Head of caudate nucleus (tissue), 42 donors: ENCODE measurements at regions not wholly inside any gene's neighbourhood (a gene's known extent, or its start where the extent isn't known, plus 50 kb on each side); places are given as distances from the start of the nearest gene placed in this dataset.
"Not testable (repeated sequence)": the region's sequence is repeated elsewhere in the genome, so short reads cannot be mapped to it uniquely, and the experiment has no call there.

ENCODE experiments used
- DNase-seq, 42 donors: peaks; one replicate each; pipeline versions ENCODE4 v3.0.0 to v3.0.0-alpha.2; 2020 to 2021; ENCODE audit warnings: mixed read lengths in 7 of 42
- intact Hi-C: fragments of 100-400 bp; cut with DNase I; formaldehyde crosslinking; loops from one replicate; pipeline ENCODE4 v1.15.0; 2022

DNA sequence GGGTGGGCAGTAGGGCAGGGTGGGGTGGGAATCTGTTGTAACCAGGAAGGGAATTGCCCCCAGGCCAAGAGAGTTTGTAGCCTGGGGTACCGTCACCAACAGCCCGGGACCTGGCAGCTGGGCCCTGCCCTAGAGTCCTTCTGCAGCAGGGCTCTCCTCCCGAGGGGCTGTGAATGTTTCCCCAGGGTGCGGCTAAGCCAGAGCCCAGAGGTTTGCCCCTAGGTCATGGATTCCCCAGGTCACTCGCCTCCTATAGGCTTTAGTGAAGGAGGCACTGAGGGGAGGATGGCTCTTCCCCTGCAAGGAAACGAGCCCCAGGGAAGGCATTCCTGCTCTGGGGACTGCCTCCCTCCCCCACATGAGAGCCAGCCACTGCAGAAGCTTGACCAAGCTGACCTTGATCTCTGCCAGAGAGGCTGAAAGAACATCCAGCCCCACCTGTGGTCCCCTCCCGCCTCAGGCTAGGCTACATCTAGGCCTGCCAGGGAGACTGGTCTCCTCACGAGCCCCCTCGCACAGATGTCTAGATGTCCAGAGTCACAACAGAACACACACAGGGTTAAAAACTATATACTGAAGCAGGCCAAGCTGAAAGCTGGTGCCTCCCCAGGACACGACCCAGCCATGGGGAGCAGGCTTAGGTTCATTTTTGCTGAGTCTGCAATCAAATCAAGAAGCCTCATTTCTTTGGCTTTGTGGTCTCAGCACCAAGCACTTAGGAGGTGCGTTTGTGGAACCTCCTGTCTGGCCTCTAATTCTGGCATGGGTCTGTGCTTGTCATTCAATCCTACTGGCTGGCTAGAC lies 69.1 kb upstream of the TAMM41 start:
- peak in 1 of 42 donors; percentile 22 for DNase-seq
- intact Hi-C loops: no loop called here

DNA sequence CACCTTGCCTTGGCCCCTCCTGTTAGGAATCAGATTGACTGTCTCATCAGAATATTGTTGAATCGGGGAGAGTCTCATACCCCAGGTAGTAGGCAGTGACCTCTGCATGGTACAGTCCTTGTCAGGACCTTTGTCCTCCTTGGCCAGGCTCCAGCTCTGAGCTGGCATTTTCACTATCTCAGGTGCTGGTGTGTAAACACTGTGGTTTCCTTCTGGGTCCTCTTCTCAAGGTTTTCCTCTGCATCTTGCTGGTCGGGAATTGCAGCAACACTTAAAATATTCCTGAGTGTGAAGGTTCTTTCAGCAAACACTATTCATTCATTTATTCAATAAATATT lies 69.7 kb upstream of the TAMM41 start:
- intact Hi-C loops: not testable (repeated sequence)
- peak in 1 of 42 donors; percentile 18 for DNase-seq

DNA sequence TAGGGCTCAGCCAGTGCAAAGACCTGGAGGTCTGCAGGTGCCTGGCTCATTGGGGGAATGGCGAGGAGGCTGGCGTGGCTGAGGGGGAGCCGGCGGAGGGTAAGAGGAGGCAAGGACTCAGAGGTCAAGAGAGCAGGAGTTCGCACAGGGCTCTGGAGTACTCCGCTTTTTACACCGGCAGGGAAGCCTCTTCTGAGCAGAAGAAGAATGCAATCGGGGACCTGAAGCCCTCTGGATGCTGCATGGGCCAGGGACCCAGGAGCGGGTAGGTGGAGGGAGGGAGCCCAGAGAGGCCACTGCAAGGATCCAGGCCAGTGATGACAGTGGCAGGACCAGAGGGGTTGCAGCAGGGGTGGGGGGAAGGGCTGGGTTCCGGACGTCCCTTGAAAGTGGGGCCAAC lies 70.4 kb upstream of the TAMM41 start:
- intact Hi-C loops: no loop called here
- peak in 2 of 42 donors; percentile 23 to 29 for DNase-seq

DNA sequence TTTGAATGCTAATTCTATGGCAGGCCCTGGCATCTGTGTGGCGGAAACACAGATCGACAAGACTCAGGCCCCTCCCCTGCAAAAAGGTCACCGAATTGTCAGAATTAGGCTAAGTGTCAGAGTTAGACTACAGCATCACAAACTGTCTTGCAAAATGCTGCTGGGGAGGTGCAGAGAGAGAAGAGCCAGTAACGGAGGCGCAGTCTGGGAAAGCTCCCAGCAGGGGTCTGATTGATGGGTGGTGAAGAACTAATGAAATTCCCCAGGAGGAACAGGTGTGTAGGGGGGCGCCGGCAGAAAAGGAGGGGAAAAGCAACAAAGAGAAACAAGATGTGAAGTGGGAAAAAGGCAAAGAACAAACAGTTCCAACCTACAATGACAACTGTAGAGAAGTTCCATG lies 72.7 kb upstream of the TAMM41 start:
- DNase-seq: peak in 4 of 42 donors; percentile 9 to 32 (median 18)
- intact Hi-C loops: no loop called here

DNA sequence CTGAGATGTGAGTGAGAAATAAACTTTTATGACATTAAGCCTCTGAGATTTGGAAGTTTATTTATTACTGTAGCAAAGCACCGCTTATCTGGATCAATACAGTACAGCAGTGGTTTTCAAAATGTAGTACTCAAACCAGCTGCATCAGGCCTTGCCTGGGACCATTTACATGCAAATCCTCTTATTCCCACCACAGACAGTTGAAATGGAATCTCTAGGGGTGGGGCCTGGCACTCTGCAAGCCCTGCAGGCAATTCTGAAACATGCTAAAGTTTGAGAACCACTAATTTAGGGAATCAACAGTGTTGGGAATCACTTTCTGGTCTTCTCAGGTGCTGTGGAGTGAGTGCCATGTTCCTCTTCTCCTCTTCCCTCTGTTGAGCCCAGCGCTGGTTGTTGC lies 77.8 kb upstream of the TAMM41 start:
- intact Hi-C loops: no loop called here
- no peak for DNase-seq

DNA sequence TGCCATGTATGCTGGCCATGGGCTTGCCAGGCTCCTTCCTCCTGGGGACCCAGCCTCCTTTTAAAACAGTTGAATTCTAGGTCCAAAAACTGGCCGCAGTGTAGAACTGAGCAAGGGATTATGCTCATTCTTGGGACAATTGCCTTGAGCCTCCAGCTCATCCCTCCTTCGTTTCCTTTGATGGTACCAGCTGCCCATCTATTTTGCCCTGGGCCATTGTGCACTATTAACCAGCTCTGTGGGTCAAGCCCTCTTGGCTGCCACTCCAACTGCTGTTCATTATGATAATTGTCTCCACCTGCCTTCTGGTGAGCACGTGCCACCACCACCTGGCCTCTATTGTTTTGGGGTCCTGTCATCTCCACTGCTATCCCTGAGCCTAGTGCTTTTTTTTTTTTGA lies 75.8 kb upstream of the SYN2 start:
- intact Hi-C loops: no loop called here
- DNase-seq: peak in 2 of 42 donors; percentile 7 to 9

DNA sequence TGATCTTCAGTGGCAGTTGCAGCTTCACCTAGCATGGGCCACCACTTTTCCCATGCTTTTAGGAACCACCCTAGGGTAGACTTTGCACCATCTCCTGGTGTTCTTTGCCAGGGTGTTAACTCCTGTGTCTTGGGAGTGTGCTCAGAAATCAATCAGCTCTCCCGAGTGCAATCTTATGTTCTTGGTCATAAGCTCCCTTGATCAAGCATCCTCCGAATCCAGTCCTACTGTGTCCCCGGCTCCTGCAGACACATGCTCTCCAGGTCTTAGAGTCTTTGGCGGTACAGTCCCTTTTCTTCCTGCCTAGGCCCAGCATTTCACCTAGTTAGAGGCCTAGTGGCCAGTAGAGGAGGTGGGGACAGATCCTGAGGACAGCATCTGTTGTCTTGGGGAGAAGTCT lies 74.7 kb upstream of the SYN2 start:
- intact Hi-C loops: no loop called here
- DNase-seq: peak in 1 of 42 donors; percentile 5

DNA sequence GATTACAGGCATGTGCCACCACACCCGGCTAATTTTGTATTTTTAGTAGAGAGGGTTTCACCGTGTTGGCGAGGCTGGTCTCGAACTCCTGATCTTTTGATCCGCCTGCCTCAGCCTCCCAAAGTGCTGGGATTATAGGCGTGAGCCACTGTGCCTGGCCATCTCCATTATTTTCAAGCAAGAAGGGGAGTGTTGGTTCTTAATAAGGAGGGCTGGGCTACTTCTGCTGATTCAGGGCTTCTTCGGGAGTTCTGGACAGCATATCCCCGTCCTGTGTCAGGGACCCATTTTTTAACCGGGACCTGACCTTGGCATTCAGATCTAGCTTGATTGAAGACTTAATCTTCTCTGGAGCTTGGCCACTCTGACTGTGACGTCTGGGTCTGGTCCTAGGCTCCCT lies 74.1 kb upstream of the SYN2 start:
- intact Hi-C loops: no loop called here
- DNase-seq: peak in 2 of 42 donors; percentile 3 to 13

DNA sequence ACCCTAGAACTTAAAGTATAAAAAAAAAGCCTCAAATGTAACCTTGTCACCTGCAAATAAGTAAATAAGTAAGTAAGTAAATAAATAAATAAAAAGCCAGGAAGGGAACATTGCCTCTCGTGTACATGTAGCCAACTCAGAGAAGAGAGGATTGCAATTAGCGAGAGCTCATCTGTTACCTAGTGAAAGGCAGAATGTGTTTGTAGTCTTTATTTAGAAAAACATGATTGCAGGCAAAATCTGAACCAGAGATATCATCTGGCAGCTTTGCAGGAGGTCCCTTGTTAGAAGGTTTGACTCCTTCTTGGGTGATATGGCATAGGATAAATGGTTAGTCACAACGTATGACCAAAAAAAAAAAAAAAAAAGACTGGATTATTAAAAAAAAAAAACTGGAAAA lies 71.6 kb upstream of the SYN2 start:
- intact Hi-C loops: no loop called here
- DNase-seq: no peak

DNA sequence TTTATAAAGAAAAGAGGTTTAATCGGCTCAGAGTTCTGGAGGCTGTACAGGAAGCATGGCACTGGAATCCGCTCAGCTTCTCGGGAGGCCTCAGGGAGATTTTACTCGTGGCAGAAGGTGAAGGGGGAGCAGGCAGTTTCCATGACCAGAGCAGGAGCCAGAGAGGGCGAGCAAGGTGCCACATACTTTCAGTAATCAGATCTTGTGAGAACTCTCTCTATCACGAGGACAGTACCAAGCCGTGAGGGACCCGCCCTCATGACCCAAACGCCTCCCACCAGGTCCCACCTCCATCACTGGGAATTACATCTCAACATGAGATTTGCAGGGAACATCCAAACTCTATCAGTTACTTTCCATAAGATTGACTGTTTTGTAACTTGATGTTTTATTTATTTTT lies 70.7 kb upstream of the SYN2 start:
- intact Hi-C loops: no loop called here
- DNase-seq: peak in 1 of 42 donors; percentile 32

DNA sequence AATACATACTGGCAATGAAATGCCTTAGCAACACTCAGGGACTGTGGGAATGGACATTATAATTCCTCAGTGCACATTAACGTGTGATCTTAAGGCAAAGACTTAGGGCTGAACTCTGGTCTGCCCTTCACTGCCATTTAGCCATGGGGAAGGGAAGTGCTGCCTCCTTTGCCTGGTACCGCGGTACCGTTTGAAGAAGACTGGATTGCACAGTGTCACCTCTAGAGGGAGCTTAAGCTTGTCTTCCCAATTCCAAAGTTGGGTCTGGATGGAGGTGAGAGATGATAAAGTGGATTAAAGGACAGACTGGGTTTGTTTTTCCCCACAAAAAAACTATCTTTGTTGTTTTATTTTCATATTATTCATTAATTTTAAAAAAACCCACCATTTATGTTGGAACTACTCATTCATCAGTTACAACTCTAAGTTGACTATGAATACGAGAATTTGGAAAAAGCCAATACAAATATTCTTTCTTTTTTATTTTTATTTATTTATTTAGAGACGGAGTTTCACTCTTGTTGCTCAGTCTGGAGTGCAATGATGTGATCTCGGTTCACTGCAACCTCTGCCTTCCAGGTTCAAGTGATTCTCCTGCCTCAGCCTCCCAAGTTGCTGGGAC lies 60.0 kb upstream of the SYN2 start:
- DNase-seq: peak in 23 of 42 donors; percentile 18 to 76 (median 47)
- intact Hi-C loops: no loop called here

DNA sequence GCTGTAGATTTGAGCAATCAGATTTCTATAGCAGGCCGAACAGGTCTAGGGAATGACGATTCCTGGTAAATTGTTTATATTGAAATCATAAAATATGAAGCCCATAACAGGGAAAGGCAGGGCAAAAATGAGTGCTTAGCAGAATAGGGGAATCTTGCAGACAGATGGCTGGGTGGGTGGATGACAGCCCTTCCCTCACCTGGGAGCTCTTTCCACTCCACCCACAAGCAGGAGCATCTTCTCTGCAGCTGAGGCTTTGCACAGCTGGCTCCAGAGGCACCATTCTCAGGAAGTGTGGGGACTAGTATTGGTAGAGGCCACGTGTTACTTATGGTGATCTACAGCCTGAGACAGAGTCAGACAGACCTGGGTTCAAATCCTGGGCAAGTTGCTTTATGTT lies 55.9 kb upstream of the SYN2 start:
- DNase-seq: peak in 28 of 42 donors; percentile 8 to 74 (median 31)
- intact Hi-C loops: no loop called here

DNA sequence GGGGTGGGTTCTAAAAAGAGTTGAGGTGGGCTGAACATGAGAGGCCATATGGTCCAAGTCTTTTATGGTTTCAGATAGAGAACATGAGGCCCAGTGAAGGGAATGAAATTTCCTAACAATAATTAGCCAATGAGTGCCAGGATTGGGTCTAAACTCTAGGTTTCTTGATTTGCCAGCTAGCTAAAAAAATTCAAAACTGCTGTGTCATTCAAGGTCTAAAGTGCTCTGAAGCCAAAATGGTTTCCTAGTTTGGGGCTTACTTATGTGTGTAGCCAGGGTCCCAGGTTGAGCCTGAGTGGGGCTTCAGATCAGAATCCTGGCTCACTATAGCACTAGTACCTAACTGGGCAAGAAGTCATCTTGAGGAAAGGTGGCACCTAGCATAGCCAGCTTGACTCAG lies 55.3 kb upstream of the SYN2 start:
- intact Hi-C loops: no loop called here

DNA sequence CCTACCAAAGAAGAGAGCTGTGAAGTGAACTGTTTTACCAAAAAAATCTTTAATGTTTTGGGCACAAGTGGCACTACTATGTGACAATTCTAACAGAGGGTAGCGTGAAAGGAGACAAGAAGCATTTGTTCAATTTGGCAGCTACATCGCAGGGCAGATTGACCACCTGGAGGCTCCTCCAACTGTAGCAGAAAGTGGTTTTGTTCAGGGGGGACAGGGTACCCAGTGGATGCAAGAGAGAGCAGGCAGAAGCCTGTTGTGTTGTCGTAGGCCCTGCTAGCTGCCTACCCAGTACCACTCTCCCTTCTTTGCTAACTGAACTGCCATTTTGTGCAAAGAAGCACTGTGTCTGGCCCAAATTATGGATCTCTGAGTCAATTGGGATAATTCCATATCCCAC lies 54.8 kb upstream of the SYN2 start:
- intact Hi-C loops: no loop called here
- peak in 1 of 42 donors; percentile 9 for DNase-seq

More for the DNA sequence above, 55.3 kb upstream of the SYN2 start:
- no peak for DNase-seq

DNA sequence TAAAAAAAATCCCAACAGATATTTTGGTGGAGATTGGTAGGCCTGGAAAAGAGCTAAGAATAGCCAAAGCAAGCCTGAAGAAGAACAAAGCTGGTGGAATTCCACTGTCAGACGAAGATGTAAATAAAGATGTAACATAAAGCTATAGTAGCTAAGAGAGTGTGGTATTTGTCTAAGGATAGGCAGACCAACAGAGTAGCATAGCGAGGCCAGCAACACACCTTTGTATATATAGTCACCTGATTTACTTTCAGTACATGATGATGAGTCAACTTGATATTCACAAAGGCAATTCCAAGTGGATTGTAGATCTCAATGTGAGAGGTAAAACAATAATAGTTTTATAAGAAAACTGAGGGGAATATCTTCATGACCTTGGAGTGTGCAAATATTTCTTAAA lies 53.6 kb upstream of the SYN2 start:
- DNase-seq: no peak
- intact Hi-C loops: no loop called here

DNA sequence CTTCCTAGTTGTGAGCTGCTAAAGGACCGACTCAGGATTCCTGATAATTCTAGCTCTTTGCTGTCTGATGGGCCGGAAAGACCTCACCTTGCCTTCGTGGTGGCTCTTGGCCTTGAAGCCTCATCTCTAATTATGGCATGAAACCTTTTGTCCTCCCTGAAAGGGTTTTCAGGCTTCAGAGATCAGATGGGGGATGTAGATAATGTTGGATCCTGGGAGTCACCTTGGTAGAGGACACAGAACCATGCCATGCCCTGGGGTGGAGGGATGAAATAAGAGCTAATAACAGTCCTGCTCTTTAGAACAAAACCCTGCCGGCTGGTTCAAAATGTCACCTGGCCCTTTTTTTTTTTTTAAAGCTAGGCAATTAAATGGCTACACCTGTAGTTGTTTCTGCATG lies 50.8 kb upstream of the SYN2 start:
- DNase-seq: peak in 1 of 42 donors; percentile 36
- intact Hi-C loops: no loop called here

DNA sequence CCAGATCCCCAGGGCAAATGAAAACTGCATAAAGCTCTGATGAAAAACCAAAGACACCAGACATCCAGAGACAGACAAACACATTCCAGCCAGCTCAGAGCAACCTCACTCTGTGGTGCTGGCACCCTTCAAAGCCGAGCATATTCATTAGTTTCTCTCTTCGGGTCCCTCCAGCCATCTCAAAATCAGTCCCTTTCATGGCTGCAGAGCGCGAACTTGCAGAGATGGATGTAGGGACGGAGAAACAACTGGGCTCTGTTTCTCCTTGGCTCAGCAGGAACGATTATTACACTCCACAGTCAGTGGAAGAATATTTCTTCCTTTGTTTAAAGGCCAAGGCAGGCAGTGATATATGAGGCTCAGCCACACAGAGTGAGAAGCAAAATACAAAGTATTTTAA lies 50.4 kb upstream of the SYN2 start:
- intact Hi-C loops: no loop called here

DNA sequence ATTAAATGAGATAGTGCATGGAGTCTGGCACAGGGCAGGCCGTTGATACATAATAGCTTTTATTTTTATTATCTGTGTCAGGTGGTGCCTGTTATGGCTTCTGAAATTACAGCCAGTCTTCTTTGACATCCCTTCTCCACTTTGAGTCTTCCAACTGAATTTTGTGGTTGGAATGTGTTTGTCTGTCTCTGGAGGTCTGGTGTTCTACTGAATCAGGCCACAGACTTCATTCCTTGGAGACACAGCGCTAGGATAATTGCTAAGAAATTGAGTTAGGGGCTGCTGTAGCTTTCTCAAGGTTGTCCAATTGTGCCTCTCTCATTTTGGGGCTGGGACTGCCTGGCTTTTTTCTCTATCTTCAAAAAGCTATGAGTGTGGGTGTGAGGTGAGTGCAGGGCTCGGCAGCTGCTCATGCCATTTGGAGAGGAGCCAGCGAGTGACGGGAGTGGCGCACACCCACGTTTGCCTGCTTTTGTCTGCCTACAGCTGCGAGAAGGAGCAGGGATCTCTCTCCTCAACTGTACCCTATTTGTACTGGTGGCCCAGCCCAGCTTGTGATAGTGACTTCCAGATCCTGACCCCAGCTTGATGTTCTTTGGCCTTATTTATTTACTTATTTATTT lies 49.8 kb upstream of the SYN2 start:
- peak; percentile 24 to 87 (median 63) for DNase-seq
- intact Hi-C loops: no loop called here

More for the DNA sequence above, 50.4 kb upstream of the SYN2 start:
- DNase-seq: peak in 12 of 42 donors; percentile 4 to 47 (median 26)
